ENCODE measurements at regions not wholly inside any gene's neighbourhood (a gene's known extent, or its start where the extent isn't known, plus 50 kb on each side); places are given as distances from the start of the nearest gene placed in this dataset.

DNA sequence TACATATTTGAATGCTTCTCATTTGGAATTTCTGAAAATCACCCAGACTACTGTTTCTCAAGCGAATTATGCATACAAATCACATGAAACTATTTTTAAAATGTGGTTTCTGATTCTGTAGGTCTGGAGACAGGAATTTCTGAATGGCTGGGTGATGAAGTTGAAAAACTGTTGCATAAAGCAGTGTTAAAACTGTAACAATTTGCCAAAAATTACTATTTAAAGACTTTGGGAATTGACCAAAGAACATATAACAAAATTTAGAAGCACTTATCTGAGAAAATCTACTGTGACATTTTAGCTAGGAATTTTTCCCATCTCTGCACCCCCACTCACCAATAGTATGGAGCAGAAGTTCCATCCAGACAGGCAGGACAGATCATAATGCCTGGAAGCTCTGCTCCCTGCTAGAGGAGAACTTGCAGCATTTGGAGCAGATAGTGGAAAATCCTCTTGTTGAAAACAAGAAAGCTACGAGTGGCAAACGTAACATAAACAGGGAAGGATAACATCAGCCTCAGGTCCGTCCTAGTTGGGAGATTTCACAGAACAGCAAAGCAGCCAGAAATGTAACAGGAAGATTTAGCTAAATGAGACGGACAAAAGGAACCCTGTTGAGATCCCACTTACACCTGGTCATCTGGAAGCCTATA, 132.3 kb upstream of the MCTP2 start:
- Histone ChIP-seq H2AFZ (ENCODE audit: low read depth, low read length, poor library complexity, severe bottlenecking) (no peak overlapping the region), H4K20me1 (ENCODE audit: insufficient read depth) (no peaks in the 10 kb centered on the region), H3K36me3 (ENCODE audit: control insufficient read depth in 1 of 2, insufficient read depth in 2 of 2, low read length in 2 of 2) (no peaks in the 10 kb centered on the region), H3K27me3 (ENCODE audit: insufficient read depth, low read length) (0 out of 2 replicates have a peak, but pooled peaks cover 11% of the 10 kb centered on the region), H3K9ac (ENCODE audit: low read length) (no peak overlapping the region), H3K4me2 (ENCODE audit: low read length) (no peak overlapping the region), H3K9me2 (ENCODE audit: insufficient read depth) (no peaks in the 10 kb centered on the region), H3K79me2 (ENCODE audit: insufficient read depth, low read length) (no peaks in the 10 kb centered on the region), H3K9me3 (ENCODE audit: control insufficient read depth in 1 of 2, insufficient read depth in 1 of 2, low read depth in 1 of 2, low read length in 2 of 2) (no peaks in the 10 kb centered on the region), H3K4me3 (replicated peaks in 1 of 2; ENCODE audit: low read depth in 1 of 2, low read length in 2 of 2) (no peak overlapping the region), H3K27ac (ENCODE audit: low read depth, low read length) (no peak overlapping the region), H3K4me1 (ENCODE audit: control insufficient read depth in 1 of 2, insufficient read depth in 2 of 2, low read length in 2 of 2) (no peaks in the 10 kb centered on the region)
- ChIA-PET POLR2A (no interaction called here), RAD21 (ENCODE audit: low non-redundant PET in 1 of 2, low total read pairs in 2 of 2, uncharacterized antibody in 2 of 2, unreplicated experiment in 2 of 2) (interaction anchor here in 1 of 2 experiments (0.6 kb wide), 1 partner anchor 19 kb away, joined by 3 read pairs; no protein-coding TSS in a partner anchor), CTCF (no interaction called here)
- ATAC-seq (no peak), DNase-seq (ENCODE audit: low read depth, low spot score) (no peak)
- no peak for TF ChIP-seq FOSL1 (IDR thresholded peaks at IDR 0.05; ENCODE audit: low read depth)
- TF ChIP-seq CEBPB (IDR thresholded peaks at IDR 0.05; ENCODE audit: low read depth) = no peak
- no peak for TF ChIP-seq JUND (IDR thresholded peaks at IDR 0.05)
- TF ChIP-seq EGR1 (IDR thresholded peaks at IDR 0.05; ENCODE audit: low read depth) = no peak
- TF ChIP-seq SP1 (IDR thresholded peaks at IDR 0.05; ENCODE audit: low read depth) = no peak
- TF ChIP-seq EZH2phosphoT487 (IDR thresholded peaks at IDR 0.05; ENCODE audit: borderline replicate concordance) = no peak
- TF ChIP-seq, protein P1, sequence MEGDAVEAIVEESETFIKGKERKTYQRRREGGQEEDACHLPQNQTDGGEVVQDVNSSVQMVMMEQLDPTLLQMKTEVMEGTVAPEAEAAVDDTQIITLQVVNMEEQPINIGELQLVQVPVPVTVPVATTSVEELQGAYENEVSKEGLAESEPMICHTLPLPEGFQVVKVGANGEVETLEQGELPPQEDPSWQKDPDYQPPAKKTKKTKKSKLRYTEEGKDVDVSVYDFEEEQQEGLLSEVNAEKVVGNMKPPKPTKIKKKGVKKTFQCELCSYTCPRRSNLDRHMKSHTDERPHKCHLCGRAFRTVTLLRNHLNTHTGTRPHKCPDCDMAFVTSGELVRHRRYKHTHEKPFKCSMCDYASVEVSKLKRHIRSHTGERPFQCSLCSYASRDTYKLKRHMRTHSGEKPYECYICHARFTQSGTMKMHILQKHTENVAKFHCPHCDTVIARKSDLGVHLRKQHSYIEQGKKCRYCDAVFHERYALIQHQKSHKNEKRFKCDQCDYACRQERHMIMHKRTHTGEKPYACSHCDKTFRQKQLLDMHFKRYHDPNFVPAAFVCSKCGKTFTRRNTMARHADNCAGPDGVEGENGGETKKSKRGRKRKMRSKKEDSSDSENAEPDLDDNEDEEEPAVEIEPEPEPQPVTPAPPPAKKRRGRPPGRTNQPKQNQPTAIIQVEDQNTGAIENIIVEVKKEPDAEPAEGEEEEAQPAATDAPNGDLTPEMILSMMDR (IDR thresholded peaks at IDR 0.05 in 2 of 3, conservative IDR thresholded peaks at IDR 0.05 in 1 of 3; ENCODE audit: borderline replicate concordance in 1 of 3, insufficient read depth in 1 of 3, low read depth in 2 of 3, low read length in 2 of 3) = no peak
- no peak for TF ChIP-seq TCF7L2 (IDR thresholded peaks at IDR 0.05; ENCODE audit: borderline replicate concordance, extremely low read depth, insufficient read depth, insufficient read length)
- TF ChIP-seq, protein P2, sequence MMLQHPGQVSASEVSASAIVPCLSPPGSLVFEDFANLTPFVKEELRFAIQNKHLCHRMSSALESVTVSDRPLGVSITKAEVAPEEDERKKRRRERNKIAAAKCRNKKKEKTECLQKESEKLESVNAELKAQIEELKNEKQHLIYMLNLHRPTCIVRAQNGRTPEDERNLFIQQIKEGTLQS (IDR thresholded peaks at IDR 0.05) = no peak
- no peak for TF ChIP-seq RAD21 (IDR thresholded peaks at IDR 0.05; ENCODE audit: low read depth)
- TF ChIP-seq ELF1 (IDR thresholded peaks at IDR 0.05; ENCODE audit: borderline replicate concordance, low read depth) = no peak
- no peak for TF ChIP-seq EZH2 (IDR thresholded peaks at IDR 0.05)
- TF ChIP-seq YY1 (IDR thresholded peaks at IDR 0.05; ENCODE audit: extremely low read depth, insufficient replicate concordance, low read depth, low read length) = no peak
- TF ChIP-seq SRF (IDR thresholded peaks at IDR 0.05; ENCODE audit: low read depth) = no peak
- TF ChIP-seq POLR2A (IDR thresholded peaks at IDR 0.05; ENCODE audit: borderline replicate concordance, extremely low read depth, insufficient read depth, insufficient read length) = no peak
- no peak for TF ChIP-seq CBX3 (IDR thresholded peaks at IDR 0.05; ENCODE audit: low read depth)
- no peak for TF ChIP-seq ZNF274 (IDR thresholded peaks at IDR 0.05; ENCODE audit: low read depth, low read length)
- intact Hi-C loops (cut with micrococcal nuclease) = no loop called here
- BruUV-seq (replicated peaks) = no TSS peak
